H9 (cell line): ENCODE measurements at regions not wholly inside any gene's neighbourhood (a gene's known extent, or its start where the extent isn't known, plus 50 kb on each side); places are given as distances from the start of the nearest gene placed in this dataset.
A peak's percentile ranks its signal among the peaks of the same experiment; 100 is the strongest.

Experiments used
- DNase-seq: peaks from one replicate; pipeline ENCODE4 v3.0.0-alpha.2; 2017
- H2AFZ ChIP-seq: one replicate; pipeline ENCODE4 v1.6.1; 2013; ENCODE audit warnings: mild to moderate bottlenecking, low read length, control low read depth, moderate library complexity
- H2AK5ac ChIP-seq: 2 replicates; pipeline ENCODE4 v1.6.1; 2013; ENCODE audit warnings: low read length, control low read depth, mixed read lengths; ENCODE audit not compliant: insufficient read length
- H2BK120ac ChIP-seq: one replicate; pipeline ENCODE4 v1.6.1; 2013; ENCODE audit warnings: low read depth, mild to moderate bottlenecking, low read length, control low read depth, inconsistent platforms; ENCODE audit not compliant: poor library complexity, severe bottlenecking
- H2BK12ac ChIP-seq: 2 replicates; pipeline ENCODE4 v1.6.1; 2013; ENCODE audit warnings: low read length, control low read depth, mixed read lengths, low read depth; ENCODE audit not compliant: insufficient read length
- H2BK15ac ChIP-seq: 2 replicates; pipeline ENCODE4 v1.6.1; 2013; ENCODE audit warnings: low read depth, low read length, control low read depth
- H2BK20ac ChIP-seq: one replicate; pipeline ENCODE4 v1.6.1; 2013; ENCODE audit warnings: low read depth, mild to moderate bottlenecking, low read length, control low read depth, inconsistent platforms; ENCODE audit not compliant: poor library complexity, severe bottlenecking
- H2BK5ac ChIP-seq: 2 replicates; pipeline ENCODE4 v1.6.1; 2013; ENCODE audit warnings: low read length, control low read depth, mixed read lengths; ENCODE audit not compliant: insufficient read length
- H3K14ac ChIP-seq: 2 replicates; pipeline ENCODE4 v1.6.1; 2013; ENCODE audit warnings: low read length, control low read depth; ENCODE audit not compliant: insufficient read depth
- H3K18ac ChIP-seq: 2 replicates; pipeline ENCODE4 v1.6.1; 2013; ENCODE audit warnings: low read depth, mild to moderate bottlenecking, mixed read lengths, low read length, control low read depth; ENCODE audit not compliant: insufficient read length
- H3K23ac ChIP-seq: 2 replicates; pipeline ENCODE4 v1.6.1; 2013; ENCODE audit warnings: low read length, control low read depth, mixed read lengths, low read depth; ENCODE audit not compliant: insufficient read length
- H3K23me2 ChIP-seq: 2 replicates; pipeline ENCODE4 v1.6.1; 2013; ENCODE audit warnings: low read depth, mild to moderate bottlenecking, mixed read lengths, low read length, control low read depth; ENCODE audit not compliant: insufficient read length, poor library complexity, severe bottlenecking
- H3K27ac ChIP-seq: 2 replicates; pipeline ENCODE4 v1.5.1; 2013; ENCODE audit warnings: low read length, control low read depth, mixed read lengths, low read depth; ENCODE audit not compliant: insufficient read length
- H3K27me3 ChIP-seq: 2 replicates; pipeline ENCODE4 v1.6.1; 2013; ENCODE audit warnings: low read length, control low read depth, inconsistent platforms; ENCODE audit not compliant: insufficient read depth
- H3K4ac ChIP-seq: 2 replicates; pipeline ENCODE4 v1.6.1; 2013; ENCODE audit warnings: low read depth, mild to moderate bottlenecking, control low read depth, inconsistent platforms, low read length, moderate library complexity
- H3K4me1 ChIP-seq: 2 replicates; pipeline ENCODE4 v1.6.1; 2013; ENCODE audit warnings: low read length, control low read depth, inconsistent platforms; ENCODE audit not compliant: insufficient read depth
- H3K4me2 ChIP-seq: 2 replicates; pipeline ENCODE4 v1.6.1; 2013; ENCODE audit warnings: low read length, control low read depth, mixed read lengths; ENCODE audit not compliant: insufficient read length, insufficient read depth
- H3K56ac ChIP-seq: 2 replicates; pipeline ENCODE4 v1.6.1; 2013; ENCODE audit warnings: low read depth, mild to moderate bottlenecking, mixed read lengths, low read length, control low read depth; ENCODE audit not compliant: insufficient read length
- H3K79me1 ChIP-seq: 2 replicates; pipeline ENCODE4 v1.6.1; 2013; ENCODE audit warnings: low read depth, mild to moderate bottlenecking, moderate library complexity, low read length, control low read depth, inconsistent platforms; ENCODE audit not compliant: insufficient read depth, poor library complexity, severe bottlenecking
- H3K79me2 ChIP-seq: 2 replicates; pipeline ENCODE4 v1.6.1; 2013; ENCODE audit warnings: low read length, control low read depth, inconsistent platforms; ENCODE audit not compliant: insufficient read depth
- H3K9ac ChIP-seq: 2 replicates; pipeline ENCODE4 v1.6.1; 2013; ENCODE audit warnings: low read length, control low read depth, mixed read lengths; ENCODE audit not compliant: insufficient read length; ENCODE audit errors: extremely low read depth
- H3K9me3 ChIP-seq: one replicate; pipeline ENCODE4 v1.6.1; 2013; ENCODE audit warnings: low read depth, low read length, inconsistent platforms; ENCODE audit not compliant: control insufficient read depth
- H3T11ph ChIP-seq: one replicate; pipeline ENCODE4 v1.6.1; 2013; ENCODE audit warnings: mild to moderate bottlenecking, low read length, control low read depth, inconsistent platforms
- H4K20me1 ChIP-seq: one replicate; pipeline ENCODE4 v1.6.1; 2013; ENCODE audit not compliant: control insufficient read depth, insufficient read length, insufficient read depth
- H4K5ac ChIP-seq: 2 replicates; pipeline ENCODE4 v1.6.1; 2013; ENCODE audit warnings: low read depth, mild to moderate bottlenecking, mixed read lengths, low read length, control low read depth; ENCODE audit not compliant: insufficient read length
- H4K8ac ChIP-seq: replicated peaks from 2 replicates; pipeline ENCODE4 v1.6.1; 2013; ENCODE audit warnings: low read length, control low read depth, mixed read lengths, low read depth; ENCODE audit not compliant: insufficient read length
- H4K91ac ChIP-seq: 2 replicates; pipeline ENCODE4 v1.6.1; 2013; ENCODE audit warnings: low read depth, mild to moderate bottlenecking, moderate library complexity, mixed read lengths, low read length, control low read depth; ENCODE audit not compliant: insufficient read length
- H3K27ac Mint-ChIP-seq, 3 experiments: 2 replicates in 2 of 3; 3 replicates in 1 of 3; pipeline ENCODE4 v1.8.0; 2020 to 2021; ENCODE audit warnings: mixed read lengths in 3 of 3, mild to moderate bottlenecking in 1 of 3, moderate library complexity in 1 of 3
- H3K27me3 Mint-ChIP-seq: 2 replicates; pipeline ENCODE4 v1.8.0; 2021; ENCODE audit warnings: low read depth, mild to moderate bottlenecking, moderate library complexity, mixed read lengths
- H3K36me3 Mint-ChIP-seq, 3 experiments: 2 replicates in 2 of 3; 3 replicates in 1 of 3; pipeline ENCODE4 v1.8.0; 2020 to 2021; ENCODE audit warnings: low read depth in 3 of 3, mixed read lengths in 3 of 3; ENCODE audit not compliant: insufficient read depth in 1 of 3
- H3K4me1 Mint-ChIP-seq, 2 experiments: 2 replicates each; pipeline ENCODE4 v1.8.0; 2020; ENCODE audit warnings: mixed read lengths in 2 of 2
- H3K4me3 Mint-ChIP-seq, 2 experiments: 2 replicates in 1 of 2; 3 replicates in 1 of 2; pipeline ENCODE4 v1.8.0; 2020 to 2021; ENCODE audit warnings: mild to moderate bottlenecking in 2 of 2, mixed read lengths in 2 of 2, moderate library complexity in 1 of 2
- H3K9me3 Mint-ChIP-seq, 2 experiments: 2 replicates in 1 of 2; 3 replicates in 1 of 2; pipeline ENCODE4 v1.8.0; 2020; ENCODE audit warnings: mild to moderate bottlenecking in 2 of 2, mixed read lengths in 2 of 2, moderate library complexity in 1 of 2
- CTCF ChIP-seq: fragments of 200-600 bp; sonication (generic); conservative IDR thresholded peaks from 3 replicates; pipeline ENCODE4 v1.8.0; 2021; ENCODE audit warnings: antibody characterized with exemption, mild to moderate bottlenecking
- WGBS: extraction: QIAGEN DNeasy Blood & Tissue Kit; methylation state at CpG from one replicate; pipeline ENCODE4 v1.1.7; 2013; ENCODE audit warnings: missing lambda C conversion rate, low lambda C conversion rate, mixed read lengths; ENCODE audit not compliant: insufficient read length; ENCODE audit errors: extremely low coverage; 5-methylcytosine and 5-hydroxymethylcytosine counted together

- no peak overlapping the region for H3K18ac ChIP-seq
- H3K79me2 ChIP-seq, result no peaks in the 10 kb centered on the region
- peaks cover 10 to 12% of the 10 kb centered on the region in 2 experiments for H3K4me1 Mint-ChIP-seq
- no peak overlapping the region for H3K23ac ChIP-seq
- H3K27ac ChIP-seq, result no peak overlapping the region
- H3K27ac Mint-ChIP-seq, result peak overlapping the region in 2 of 3 experiments; percentile 59 to 69; a peak in 2 of 7 replicates
- no peak overlapping the region for H2AK5ac ChIP-seq
- no peak overlapping the region for H2BK120ac ChIP-seq
- H3K36me3 Mint-ChIP-seq, result no peaks in the 10 kb centered on the region
- no peaks in the 10 kb centered on the region for H3K9me3 Mint-ChIP-seq
- no peak overlapping the region for H3K4ac ChIP-seq
- no peak overlapping the region for H3T11ph ChIP-seq
- H3K4me1 ChIP-seq, result no peaks in the 10 kb centered on the region
- H2AFZ ChIP-seq, result no peak overlapping the region
- H3K56ac ChIP-seq, result no peak overlapping the region
- H3K4me2 ChIP-seq, result no peak overlapping the region
- H4K8ac ChIP-seq, result no peak overlapping the region
- no peaks in the 10 kb centered on the region for H4K20me1 ChIP-seq
- no peak overlapping the region for H2BK12ac ChIP-seq
- H3K4me3 Mint-ChIP-seq, result no peak overlapping the region
- H3K27me3 Mint-ChIP-seq, result no peaks in the 10 kb centered on the region
- DNase-seq, result no peak
- no peak overlapping the region for H2BK5ac ChIP-seq
- WGBS, result no CpG with 5 or more reads among the region's 4 CpGs
- no peak overlapping the region for H2BK20ac ChIP-seq
- TF ChIP-seq CTCF, result no peak
- no peak overlapping the region for H4K91ac ChIP-seq
- H4K5ac ChIP-seq, result no peak overlapping the region
- no peak overlapping the region for H3K9ac ChIP-seq
- no peaks in the 10 kb centered on the region for H3K79me1 ChIP-seq
- H3K23me2 ChIP-seq, result no peaks in the 10 kb centered on the region
- H3K14ac ChIP-seq, result no peak overlapping the region
- no peak overlapping the region for H2BK15ac ChIP-seq
- H3K9me3 ChIP-seq, result no peaks in the 10 kb centered on the region
- H3K27me3 ChIP-seq, result no peaks in the 10 kb centered on the region
These were observed 374.2 kb upstream of the BCHE start for GRCh38 chr3:166211451-166211850.
